ENCODE measurements at regions not wholly inside any gene's neighbourhood (a gene's known extent, or its start where the extent isn't known, plus 50 kb on each side); places are given as distances from the start of the nearest gene placed in this dataset.

GRCh38 chr18:1811282-1811681, 760.0 kb downstream of the METTL4 start:
- TF ChIP-seq CTCF (IDR thresholded peaks at IDR 0.05; ENCODE audit: low read length) = no peak
- TF ChIP-seq EZH2 (optimal IDR thresholded peaks at IDR 0.05; ENCODE audit: low read depth, low read length) = no peak
- TF ChIP-seq EZH2phosphoT487 (IDR thresholded peaks at IDR 0.05; ENCODE audit: low read length) = no peak
- Histone ChIP-seq H3K4me1 (ENCODE audit: low read length) (no peaks in the 10 kb centered on the region), H3K4me3 (ENCODE audit: low read length) (no peak overlapping the region), H3K9ac (ENCODE audit: low read length) (no peak overlapping the region), H3K27ac (ENCODE audit: low read length) (no peak overlapping the region), H3K79me2 (ENCODE audit: low read length) (no peaks in the 10 kb centered on the region), H3K36me3 (replicated peaks; ENCODE audit: insufficient read depth, low read length) (no peaks in the 10 kb centered on the region), H3K9me2 (replicated peaks; ENCODE audit: insufficient read depth, low read length) (no peaks in the 10 kb centered on the region), H4K20me1 (ENCODE audit: insufficient read depth, low read length) (no peaks in the 10 kb centered on the region), H3K4me2 (ENCODE audit: low read depth, low read length) (no peak overlapping the region), H3K9me3 (replicated peaks; ENCODE audit: insufficient read depth, low read length) (no peaks in the 10 kb centered on the region), H3K27me3 (replicated peaks; ENCODE audit: insufficient read depth, low read length) (no peaks in the 10 kb centered on the region), H3F3A (ENCODE audit: insufficient read depth, low read length) (no peaks in the 10 kb centered on the region), H2AFZ (ENCODE audit: low read length) (no peak overlapping the region)
- no peak for DNase-seq

- H3K9me2 ChIP-seq (replicated peaks; ENCODE audit: insufficient read depth, low read length) = no peaks in the 10 kb centered on the region
- no peak for TF ChIP-seq EZH2phosphoT487 (IDR thresholded peaks at IDR 0.05; ENCODE audit: low read length)
- no peak for TF ChIP-seq CTCF (IDR thresholded peaks at IDR 0.05; ENCODE audit: low read length)
- H2AFZ ChIP-seq (ENCODE audit: low read length) = no peak overlapping the region
- H3F3A ChIP-seq (ENCODE audit: insufficient read depth, low read length) = no peaks in the 10 kb centered on the region
- H3K36me3 ChIP-seq (replicated peaks; ENCODE audit: insufficient read depth, low read length) = no peaks in the 10 kb centered on the region
- no peak overlapping the region for H3K27ac ChIP-seq (ENCODE audit: low read length)
- no peak overlapping the region for H3K4me3 ChIP-seq (ENCODE audit: low read length)
- no peak overlapping the region for H3K9ac ChIP-seq (ENCODE audit: low read length)
- H3K4me2 ChIP-seq (ENCODE audit: low read depth, low read length) = no peak overlapping the region
- H4K20me1 ChIP-seq (ENCODE audit: insufficient read depth, low read length) = no peaks in the 10 kb centered on the region
- no peaks in the 10 kb centered on the region for H3K27me3 ChIP-seq (replicated peaks; ENCODE audit: insufficient read depth, low read length)
- H3K9me3 ChIP-seq (replicated peaks; ENCODE audit: insufficient read depth, low read length) = no peaks in the 10 kb centered on the region
- no peak for DNase-seq
- H3K79me2 ChIP-seq (ENCODE audit: low read length) = no peaks in the 10 kb centered on the region
- no peaks in the 10 kb centered on the region for H3K4me1 ChIP-seq (ENCODE audit: low read length)
Observed at GRCh38 chr18:1825296-1825695, 746.0 kb downstream of the METTL4 start.

DNA sequence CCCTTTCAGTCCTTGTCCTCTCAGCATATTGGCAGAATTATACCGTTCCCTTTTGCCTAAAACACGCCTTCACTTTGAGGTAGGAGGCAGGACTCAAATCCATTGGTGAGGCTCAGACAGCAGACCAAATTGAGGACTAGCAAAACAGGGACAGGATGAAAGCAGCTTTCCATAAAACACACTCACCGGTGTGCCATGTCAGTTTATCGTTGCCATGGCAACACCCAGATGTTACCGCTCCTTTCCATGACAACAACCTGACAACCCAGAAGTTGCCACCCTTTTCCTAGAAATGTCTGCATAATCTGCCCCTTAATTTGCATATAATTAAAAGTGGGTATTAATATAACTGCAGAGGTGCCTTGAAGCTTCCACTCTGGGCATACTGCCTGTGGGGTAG, 730.4 kb downstream of the METTL4 start:
- Histone ChIP-seq H3K4me3 (ENCODE audit: low read length) (no peak overlapping the region), H3K9me3 (replicated peaks; ENCODE audit: insufficient read depth, low read length) (no peaks in the 10 kb centered on the region)

More for the DNA sequence above, 730.4 kb downstream of the METTL4 start:
- Histone ChIP-seq H3K27ac (ENCODE audit: low read length) (no peak overlapping the region), H4K20me1 (ENCODE audit: insufficient read depth, low read length) (no peaks in the 10 kb centered on the region), H3K4me2 (ENCODE audit: low read depth, low read length) (no peak overlapping the region), H3F3A (ENCODE audit: insufficient read depth, low read length) (no peaks in the 10 kb centered on the region), H3K79me2 (ENCODE audit: low read length) (no peaks in the 10 kb centered on the region), H3K27me3 (replicated peaks; ENCODE audit: insufficient read depth, low read length) (no peaks in the 10 kb centered on the region), H3K4me1 (ENCODE audit: low read length) (no peaks in the 10 kb centered on the region), H3K36me3 (replicated peaks; ENCODE audit: insufficient read depth, low read length) (no peaks in the 10 kb centered on the region), H3K9ac (ENCODE audit: low read length) (no peak overlapping the region), H2AFZ (ENCODE audit: low read length) (no peak overlapping the region), H3K9me2 (replicated peaks; ENCODE audit: insufficient read depth, low read length) (no peaks in the 10 kb centered on the region)
- TF ChIP-seq EZH2phosphoT487 (IDR thresholded peaks at IDR 0.05; ENCODE audit: low read length) (no peak), EZH2 (optimal IDR thresholded peaks at IDR 0.05; ENCODE audit: low read depth, low read length) (no peak), CTCF (IDR thresholded peaks at IDR 0.05; ENCODE audit: low read length) (no peak)
- no peak for DNase-seq
